Activated T-helper 1 cell treated with anti-CD3 and anti-CD28 coated beads, Interleukin-12 subunit alpha, Interleukin-12 subunit beta, Interleukin-2, Interleukin-4 antibody, amounts not matched to agents 30 ng/mL and 10 ng/mL and 1 ng/mL, durations not matched to agents 14 hours and 24 hours and 36 hours (primary cell): ENCODE measurements at regions not wholly inside any gene's neighbourhood (a gene's known extent, or its start where the extent isn't known, plus 50 kb on each side); places are given as distances from the start of the nearest gene placed in this dataset.

Experiments used
- DNase-seq: peaks from one replicate; pipeline ENCODE4 v3.0.0; 2021; ENCODE audit warnings: low spot score
- H3K27ac Mint-ChIP-seq: one replicate; pipeline ENCODE4 v1.8.0; 2021; ENCODE audit warnings: mild to moderate bottlenecking, mixed read lengths
- H3K27me3 Mint-ChIP-seq: one replicate; pipeline ENCODE4 v1.8.0; 2022; ENCODE audit warnings: mild to moderate bottlenecking, moderate library complexity, mixed read lengths; ENCODE audit not compliant: insufficient read depth
- H3K36me3 Mint-ChIP-seq: one replicate; pipeline ENCODE4 v1.8.0; 2021; ENCODE audit warnings: low read depth, mixed read lengths
- H3K4me1 Mint-ChIP-seq: one replicate; pipeline ENCODE4 v1.8.0; 2021; ENCODE audit warnings: low read depth, mixed read lengths
- H3K4me3 Mint-ChIP-seq: one replicate; pipeline ENCODE4 v1.8.0; 2021; ENCODE audit warnings: mild to moderate bottlenecking, moderate library complexity, mixed read lengths
- H3K9me3 Mint-ChIP-seq: one replicate; pipeline ENCODE4 v1.8.0; 2021; ENCODE audit warnings: mixed read lengths
- intact Hi-C: fragments of 100-400 bp; cut with micrococcal nuclease; formaldehyde crosslinking; loops from one replicate; pipeline ENCODE4 v1.15.1; 2024

DNA sequence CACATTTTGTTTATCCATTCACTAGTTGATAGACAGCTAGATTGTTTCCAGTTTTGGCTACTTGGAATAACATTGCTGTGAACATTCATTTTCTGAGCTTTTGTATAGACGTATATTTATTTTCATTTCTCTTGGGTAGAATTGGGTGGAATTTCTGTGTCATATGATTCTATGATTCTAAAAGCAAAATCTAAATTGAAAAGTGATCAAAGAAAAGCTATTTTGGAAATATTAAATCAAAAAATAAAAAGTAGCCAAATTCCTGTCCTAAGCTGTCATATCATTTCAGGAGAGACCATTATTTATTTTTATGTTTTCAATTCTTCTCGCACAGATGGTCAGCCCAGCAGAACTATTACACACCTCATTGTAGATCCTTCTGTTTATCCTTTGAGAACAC is 229.2 kb downstream of the COL12A1 start:
- Mint-ChIP-seq H3K27me3 (no peaks in the 10 kb centered on the region), H3K27ac (no peak overlapping the region), H3K36me3 (no peaks in the 10 kb centered on the region)

GRCh38 chr6:74976026-74976425 is 229.8 kb downstream of the COL12A1 start:
- no peak for DNase-seq
- Mint-ChIP-seq H3K9me3 (no peaks in the 10 kb centered on the region), H3K4me3 (no peak overlapping the region), H3K27ac (no peak overlapping the region), H3K4me1 (no peaks in the 10 kb centered on the region), H3K27me3 (no peaks in the 10 kb centered on the region), H3K36me3 (no peaks in the 10 kb centered on the region)
- intact Hi-C loops: no loop called here

More for the DNA sequence above, 229.2 kb downstream of the COL12A1 start:
- no peak for DNase-seq
- intact Hi-C loops: no loop called here
- Mint-ChIP-seq H3K4me1 (no peaks in the 10 kb centered on the region), H3K9me3 (no peaks in the 10 kb centered on the region), H3K4me3 (no peak overlapping the region)

GRCh38 chr6:74973591-74973990 is 232.3 kb downstream of the COL12A1 start:
- Mint-ChIP-seq H3K27ac (no peak overlapping the region), H3K36me3 (no peaks in the 10 kb centered on the region), H3K9me3 (no peaks in the 10 kb centered on the region), H3K27me3 (no peaks in the 10 kb centered on the region), H3K4me1 (no peaks in the 10 kb centered on the region), H3K4me3 (no peak overlapping the region)
- intact Hi-C loops: no loop called here
- no peak for DNase-seq

- no peaks in the 10 kb centered on the region for H3K4me1 Mint-ChIP-seq
- no peaks in the 10 kb centered on the region for H3K27me3 Mint-ChIP-seq
- H3K4me3 Mint-ChIP-seq: no peak overlapping the region
- H3K36me3 Mint-ChIP-seq: no peaks in the 10 kb centered on the region
- H3K9me3 Mint-ChIP-seq: no peaks in the 10 kb centered on the region
- DNase-seq: no peak
- intact Hi-C loops: no loop called here
- H3K27ac Mint-ChIP-seq: no peak overlapping the region
Observed at GRCh38 chr6:74971633-74972032, 234.2 kb downstream of the COL12A1 start.

DNA sequence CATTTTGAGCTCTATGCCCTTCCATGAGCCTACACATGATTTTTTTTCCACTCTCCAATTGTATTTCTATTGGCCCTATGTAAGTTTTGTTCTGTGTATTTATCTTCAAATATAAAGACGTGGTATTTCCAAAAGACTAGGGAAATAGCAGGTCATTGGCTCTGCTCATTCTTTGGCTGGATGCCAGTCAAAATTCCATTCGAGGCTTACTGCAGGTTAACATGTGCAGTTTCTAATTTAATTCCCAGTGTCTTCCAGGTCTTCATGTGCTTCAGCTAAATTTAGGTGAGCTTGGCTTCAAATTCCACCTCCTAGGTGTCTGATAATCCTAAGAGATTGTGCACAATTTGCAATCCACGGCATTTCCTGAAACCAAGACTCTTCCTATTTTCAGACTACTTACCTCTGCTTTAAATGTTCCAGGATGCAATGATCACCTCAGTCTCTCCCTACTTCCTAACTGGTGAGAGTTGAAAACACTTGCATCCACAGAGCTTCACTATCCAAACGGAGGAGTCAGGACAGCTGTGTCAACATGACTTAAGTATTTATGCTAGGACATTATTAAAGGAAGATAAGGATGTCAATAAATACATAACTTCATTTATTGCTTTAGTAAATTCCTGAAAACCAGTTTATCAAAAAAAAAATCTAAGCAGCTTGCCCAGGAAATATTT is 236.1 kb downstream of the COL12A1 start:
- Mint-ChIP-seq H3K27me3 (no peaks in the 10 kb centered on the region), H3K27ac (no peak overlapping the region), H3K4me1 (no peaks in the 10 kb centered on the region), H3K4me3 (no peak overlapping the region), H3K9me3 (no peaks in the 10 kb centered on the region), H3K36me3 (no peaks in the 10 kb centered on the region)
- DNase-seq: no peak
- intact Hi-C loops: no loop called here

DNA sequence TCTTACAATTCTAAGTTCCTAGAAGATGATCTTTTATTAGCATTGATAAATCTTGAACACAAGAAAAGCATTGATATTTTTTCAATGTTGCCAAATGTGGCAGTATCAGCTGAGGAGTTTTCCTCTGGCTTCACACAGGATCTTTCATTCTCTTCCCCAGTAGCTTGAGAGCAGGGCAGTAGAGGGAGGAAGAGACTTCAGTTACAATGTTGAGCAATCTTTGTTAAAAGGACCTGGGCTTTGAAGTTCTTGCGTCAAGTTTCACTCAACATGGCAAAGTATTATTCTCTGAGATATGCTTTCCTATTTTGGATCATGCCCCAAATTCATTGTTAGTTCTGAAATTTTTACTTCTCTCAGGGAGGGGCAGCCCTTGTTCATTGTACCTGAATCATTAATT is 238.0 kb downstream of the COL12A1 start:
- intact Hi-C loops: no loop called here
- H3K4me1 Mint-ChIP-seq: no peaks in the 10 kb centered on the region
- no peak for DNase-seq
- H3K9me3 Mint-ChIP-seq: no peaks in the 10 kb centered on the region
- no peaks in the 10 kb centered on the region for H3K27me3 Mint-ChIP-seq
- no peaks in the 10 kb centered on the region for H3K36me3 Mint-ChIP-seq
- no peak overlapping the region for H3K4me3 Mint-ChIP-seq
- no peak overlapping the region for H3K27ac Mint-ChIP-seq

GRCh38 chr6:74966712-74967111 is 239.1 kb downstream of the COL12A1 start:
- Mint-ChIP-seq H3K27me3 (no peaks in the 10 kb centered on the region), H3K4me1 (no peaks in the 10 kb centered on the region), H3K9me3 (no peaks in the 10 kb centered on the region), H3K36me3 (no peaks in the 10 kb centered on the region), H3K4me3 (no peak overlapping the region), H3K27ac (no peak overlapping the region)
- DNase-seq: no peak
- intact Hi-C loops: no loop called here

- Mint-ChIP-seq H3K4me1 (no peaks in the 10 kb centered on the region), H3K4me3 (no peak overlapping the region), H3K27me3 (no peaks in the 10 kb centered on the region), H3K27ac (no peak overlapping the region), H3K36me3 (no peaks in the 10 kb centered on the region), H3K9me3 (no peaks in the 10 kb centered on the region)
- intact Hi-C loops: no loop called here
- DNase-seq: no peak
Observed at GRCh38 chr6:74964871-74965441, 240.9 kb downstream of the COL12A1 start.

GRCh38 chr6:74956559-74957428 is 249.1 kb downstream of the COL12A1 start:
- intact Hi-C loops: no loop called here
- Mint-ChIP-seq H3K27ac (no peak overlapping the region), H3K27me3 (no peaks in the 10 kb centered on the region), H3K4me3 (no peak overlapping the region), H3K36me3 (no peaks in the 10 kb centered on the region), H3K9me3 (no peaks in the 10 kb centered on the region), H3K4me1 (no peaks in the 10 kb centered on the region)
- DNase-seq: no peak

DNA sequence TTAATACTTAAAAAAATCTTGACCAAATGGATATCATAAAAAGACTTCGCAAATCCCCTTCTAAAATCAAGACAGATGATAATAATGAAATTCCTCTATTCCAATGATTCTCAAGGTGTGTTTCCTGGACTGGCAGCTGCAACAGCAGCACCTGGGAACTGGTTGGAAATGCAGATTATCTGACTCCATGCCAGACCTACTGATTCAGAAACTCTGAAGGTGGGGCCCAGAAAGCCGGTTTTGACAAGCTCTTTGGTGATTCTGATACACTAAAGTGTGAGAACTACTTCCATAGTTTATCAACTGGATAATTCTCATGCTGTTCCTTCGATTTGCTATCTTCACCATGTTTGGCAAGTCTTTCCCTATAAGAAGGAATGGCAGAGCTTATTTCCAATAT is 252.1 kb downstream of the COL12A1 start:
- DNase-seq: no peak
- Mint-ChIP-seq H3K9me3 (no peaks in the 10 kb centered on the region), H3K36me3 (no peaks in the 10 kb centered on the region), H3K4me1 (no peaks in the 10 kb centered on the region), H3K27me3 (no peaks in the 10 kb centered on the region), H3K27ac (no peak overlapping the region), H3K4me3 (no peak overlapping the region)
- intact Hi-C loops: no loop called here

GRCh38 chr6:74946961-74947360 is 258.9 kb downstream of the COL12A1 start:
- H3K4me1 Mint-ChIP-seq: no peaks in the 10 kb centered on the region
- DNase-seq: no peak
- H3K27me3 Mint-ChIP-seq: no peaks in the 10 kb centered on the region
- no peak overlapping the region for H3K4me3 Mint-ChIP-seq
- no peak overlapping the region for H3K27ac Mint-ChIP-seq
- H3K9me3 Mint-ChIP-seq: no peaks in the 10 kb centered on the region
- intact Hi-C loops: no loop called here
- H3K36me3 Mint-ChIP-seq: no peaks in the 10 kb centered on the region

DNA sequence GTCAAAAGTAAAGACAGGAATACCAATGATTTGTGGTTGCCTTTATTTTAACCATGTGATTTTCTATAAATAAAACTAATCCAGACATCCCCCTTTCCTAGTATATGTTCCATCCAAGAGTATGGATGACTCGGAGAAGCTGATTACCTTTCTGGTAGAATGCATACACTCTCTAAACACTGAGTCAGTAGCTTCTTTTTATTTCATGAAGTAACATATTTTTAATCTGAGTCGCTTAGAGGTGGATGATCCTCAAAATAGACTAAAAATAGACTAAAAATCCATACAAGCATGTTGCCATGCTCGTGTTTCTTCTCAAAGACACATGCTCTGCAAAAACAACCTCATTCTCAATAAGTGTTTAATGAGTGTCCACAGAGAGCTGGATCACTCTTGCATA is 263.7 kb downstream of the COL12A1 start:
- intact Hi-C loops: no loop called here
- DNase-seq: no peak
- Mint-ChIP-seq H3K4me3 (no peak overlapping the region), H3K27me3 (no peaks in the 10 kb centered on the region), H3K9me3 (no peaks in the 10 kb centered on the region), H3K27ac (no peak overlapping the region), H3K4me1 (no peaks in the 10 kb centered on the region), H3K36me3 (no peaks in the 10 kb centered on the region)

DNA sequence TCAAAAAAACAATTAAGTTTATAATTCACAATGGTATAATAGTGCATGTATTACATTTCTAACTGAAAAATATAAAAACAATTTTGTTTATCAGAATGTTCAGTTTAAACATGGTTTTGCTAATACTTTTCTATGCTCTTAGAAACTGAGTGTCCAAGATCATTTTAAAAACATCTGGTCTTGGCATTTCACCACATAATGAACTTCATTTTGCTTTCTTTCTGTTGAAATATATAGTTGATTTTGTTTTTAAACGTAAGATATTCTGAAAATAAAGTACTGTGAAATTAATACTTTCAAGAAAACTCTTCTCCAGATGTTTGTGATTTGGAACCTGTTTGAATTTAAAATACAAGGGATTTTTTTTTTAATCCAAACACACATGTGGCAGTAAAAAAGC is 264.4 kb downstream of the COL12A1 start:
- no peaks in the 10 kb centered on the region for H3K4me1 Mint-ChIP-seq
- H3K36me3 Mint-ChIP-seq: no peaks in the 10 kb centered on the region
- H3K27me3 Mint-ChIP-seq: no peaks in the 10 kb centered on the region
- no peak overlapping the region for H3K27ac Mint-ChIP-seq
- no peak for DNase-seq
- H3K4me3 Mint-ChIP-seq: no peak overlapping the region
- intact Hi-C loops: no loop called here
- H3K9me3 Mint-ChIP-seq: no peaks in the 10 kb centered on the region
